ENCODE measurements at regions not wholly inside any gene's neighbourhood (a gene's known extent, or its start where the extent isn't known, plus 50 kb on each side); places are given as distances from the start of the nearest gene placed in this dataset.

- no peak overlapping the region for H3K4me3 ChIP-seq (ENCODE audit: low read depth, low read length)
- no peak for DNase-seq (ENCODE audit: low read depth)
- TF ChIP-seq, protein P1, sequence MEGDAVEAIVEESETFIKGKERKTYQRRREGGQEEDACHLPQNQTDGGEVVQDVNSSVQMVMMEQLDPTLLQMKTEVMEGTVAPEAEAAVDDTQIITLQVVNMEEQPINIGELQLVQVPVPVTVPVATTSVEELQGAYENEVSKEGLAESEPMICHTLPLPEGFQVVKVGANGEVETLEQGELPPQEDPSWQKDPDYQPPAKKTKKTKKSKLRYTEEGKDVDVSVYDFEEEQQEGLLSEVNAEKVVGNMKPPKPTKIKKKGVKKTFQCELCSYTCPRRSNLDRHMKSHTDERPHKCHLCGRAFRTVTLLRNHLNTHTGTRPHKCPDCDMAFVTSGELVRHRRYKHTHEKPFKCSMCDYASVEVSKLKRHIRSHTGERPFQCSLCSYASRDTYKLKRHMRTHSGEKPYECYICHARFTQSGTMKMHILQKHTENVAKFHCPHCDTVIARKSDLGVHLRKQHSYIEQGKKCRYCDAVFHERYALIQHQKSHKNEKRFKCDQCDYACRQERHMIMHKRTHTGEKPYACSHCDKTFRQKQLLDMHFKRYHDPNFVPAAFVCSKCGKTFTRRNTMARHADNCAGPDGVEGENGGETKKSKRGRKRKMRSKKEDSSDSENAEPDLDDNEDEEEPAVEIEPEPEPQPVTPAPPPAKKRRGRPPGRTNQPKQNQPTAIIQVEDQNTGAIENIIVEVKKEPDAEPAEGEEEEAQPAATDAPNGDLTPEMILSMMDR (IDR thresholded peaks at IDR 0.05; ENCODE audit: control insufficient read depth, extremely low read depth, insufficient read depth): no peak
These were observed 236.3 kb downstream of the NFKBIZ start for GRCh38 chr3:102085431-102086176.

DNA sequence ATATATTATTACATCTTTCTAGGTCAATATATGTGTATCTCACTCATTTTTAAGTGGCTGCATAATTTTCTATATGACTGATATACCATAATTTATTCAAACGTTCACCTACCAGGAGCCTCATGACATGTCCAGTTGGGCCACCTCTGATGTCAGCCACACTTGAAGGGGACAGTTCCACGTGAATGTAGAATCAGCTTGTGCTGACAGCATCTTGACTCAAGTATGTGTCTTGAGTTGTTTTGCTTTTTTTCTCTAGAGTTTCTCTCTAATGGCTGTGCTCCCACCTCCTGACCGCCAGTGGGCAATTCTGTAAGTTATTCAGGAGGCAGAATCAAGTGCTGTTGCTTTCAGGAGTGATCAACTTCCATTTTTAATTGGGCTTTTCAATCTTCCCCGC lies 237.9 kb downstream of the NFKBIZ start:
- TF ChIP-seq, protein P1 (IDR thresholded peaks at IDR 0.05; ENCODE audit: control insufficient read depth, extremely low read depth, insufficient read depth): no peak
- H3K4me3 ChIP-seq (ENCODE audit: low read depth, low read length): no peak overlapping the region
- no peak for DNase-seq (ENCODE audit: low read depth)

GRCh38 chr3:102089239-102089638 lies 239.9 kb downstream of the NFKBIZ start:
- TF ChIP-seq, protein P1 (IDR thresholded peaks at IDR 0.05; ENCODE audit: control insufficient read depth, extremely low read depth, insufficient read depth): no peak
- peak; percentile 97 for DNase-seq (ENCODE audit: low read depth)
- no peak overlapping the region for H3K4me3 ChIP-seq (ENCODE audit: low read depth, low read length)

DNA sequence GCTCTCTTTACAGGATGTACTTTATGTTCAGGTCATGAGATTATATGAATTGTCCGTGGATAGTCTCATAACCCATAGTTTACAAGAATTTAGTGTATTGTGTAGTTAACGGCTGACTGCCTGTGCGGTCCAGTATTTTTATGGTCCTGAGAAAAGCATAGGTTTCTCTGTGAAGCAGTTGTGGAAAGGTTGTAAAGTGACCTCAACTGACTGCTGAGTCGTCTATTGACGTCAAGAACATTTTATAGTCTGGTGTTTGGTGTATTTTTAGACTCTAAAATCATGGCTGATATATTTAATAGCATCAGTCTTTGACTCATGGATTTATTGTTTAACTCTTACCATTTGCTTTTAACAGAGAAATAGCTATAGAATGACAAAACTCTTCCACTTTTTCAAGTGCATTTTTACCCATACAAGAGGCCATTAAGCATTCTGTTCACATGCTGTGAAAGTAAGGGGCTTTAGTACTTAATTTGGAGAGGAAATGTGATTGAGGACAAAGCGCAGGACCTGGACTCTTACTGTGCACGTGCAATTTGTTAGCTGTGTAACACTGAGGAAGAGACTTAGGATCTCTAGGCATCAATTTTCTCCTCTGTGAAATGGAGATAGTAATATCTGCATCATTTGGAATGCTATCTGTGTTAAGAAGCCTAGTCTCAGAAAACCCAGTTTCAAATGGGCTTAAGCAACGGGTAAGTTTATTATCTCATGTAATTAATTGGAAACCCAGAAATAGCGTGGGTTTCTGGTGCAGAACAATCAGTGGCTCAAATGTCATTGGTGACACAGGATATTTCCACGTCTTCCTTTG lies 240.8 kb downstream of the NFKBIZ start:
- no peak overlapping the region for H3K4me3 ChIP-seq (ENCODE audit: low read depth, low read length)
- DNase-seq (ENCODE audit: low read depth): peak; percentile 75
- TF ChIP-seq, protein P1 (IDR thresholded peaks at IDR 0.05; ENCODE audit: control insufficient read depth, extremely low read depth, insufficient read depth): no peak

DNA sequence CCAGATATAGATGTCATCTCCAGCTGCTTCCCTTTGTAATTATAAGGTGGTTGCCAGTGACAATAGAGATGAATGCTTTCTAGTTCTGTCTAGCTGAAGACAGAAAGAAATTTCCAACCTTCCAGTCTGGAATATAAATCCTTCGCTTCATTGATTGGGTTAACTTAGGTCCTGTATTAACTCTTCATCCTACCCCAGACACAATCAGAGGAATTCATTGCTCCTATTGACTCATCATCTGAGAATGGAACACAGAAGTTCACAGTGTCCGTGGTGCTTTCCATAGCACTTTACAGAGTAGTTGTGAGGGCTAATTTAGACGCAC lies 241.4 kb downstream of the NFKBIZ start:
- no peak for DNase-seq (ENCODE audit: low read depth)
- TF ChIP-seq, protein P1 (IDR thresholded peaks at IDR 0.05; ENCODE audit: control insufficient read depth, extremely low read depth, insufficient read depth): no peak
- H3K4me3 ChIP-seq (ENCODE audit: low read depth, low read length): no peak overlapping the region

DNA sequence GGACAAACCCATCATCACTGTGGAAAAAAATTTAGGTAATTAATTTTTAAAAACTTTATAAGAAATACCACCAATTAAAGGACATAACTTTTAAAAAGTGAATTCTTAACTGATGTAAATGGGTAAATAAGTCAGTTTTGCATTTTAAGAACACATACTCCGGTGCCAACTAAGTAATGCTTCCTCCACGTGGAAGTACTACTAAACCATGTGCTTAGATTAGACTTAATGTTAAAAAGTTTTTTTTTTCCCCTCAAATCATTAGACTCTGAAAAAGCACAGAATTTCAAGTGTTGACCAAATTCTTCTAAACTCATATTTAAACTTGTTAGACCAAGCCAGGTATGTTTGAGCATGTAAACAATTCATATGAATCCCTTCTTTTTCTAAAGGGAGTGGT lies 242.0 kb downstream of the NFKBIZ start:
- TF ChIP-seq, protein P1 (IDR thresholded peaks at IDR 0.05; ENCODE audit: control insufficient read depth, extremely low read depth, insufficient read depth): no peak
- no peak for DNase-seq (ENCODE audit: low read depth)
- no peak overlapping the region for H3K4me3 ChIP-seq (ENCODE audit: low read depth, low read length)
